ENCODE measurements at regions not wholly inside any gene's neighbourhood (a gene's known extent, or its start where the extent isn't known, plus 50 kb on each side); places are given as distances from the start of the nearest gene placed in this dataset.

- Mint-ChIP-seq H3K27me3 (ENCODE audit: insufficient read depth, unreplicated experiment) (peaks cover 16% of the 10 kb centered on the region), H3K4me1 (ENCODE audit: insufficient read depth, unreplicated experiment) (no peaks in the 10 kb centered on the region), H3K9me3 (ENCODE audit: unreplicated experiment) (no peaks in the 10 kb centered on the region), H3K4me3 (ENCODE audit: unreplicated experiment) (no peak overlapping the region), H3K36me3 (ENCODE audit: insufficient read depth, unreplicated experiment) (no peaks in the 10 kb centered on the region), H3K27ac (ENCODE audit: low read depth, unreplicated experiment) (no peak overlapping the region)
- no TSS peak for BruUV-seq (replicated peaks)
- no peak for DNase-seq (ENCODE audit: unreplicated experiment)
- intact Hi-C loops (cut with micrococcal nuclease), result no loop called here
- ChIA-PET POLR2A (no interaction called here), CTCF (interaction anchor here (0.9 kb wide), 1 partner anchor 655 kb away, joined by 3 read pairs; no protein-coding TSS in a partner anchor)
- TF ChIP-seq, protein P1, sequence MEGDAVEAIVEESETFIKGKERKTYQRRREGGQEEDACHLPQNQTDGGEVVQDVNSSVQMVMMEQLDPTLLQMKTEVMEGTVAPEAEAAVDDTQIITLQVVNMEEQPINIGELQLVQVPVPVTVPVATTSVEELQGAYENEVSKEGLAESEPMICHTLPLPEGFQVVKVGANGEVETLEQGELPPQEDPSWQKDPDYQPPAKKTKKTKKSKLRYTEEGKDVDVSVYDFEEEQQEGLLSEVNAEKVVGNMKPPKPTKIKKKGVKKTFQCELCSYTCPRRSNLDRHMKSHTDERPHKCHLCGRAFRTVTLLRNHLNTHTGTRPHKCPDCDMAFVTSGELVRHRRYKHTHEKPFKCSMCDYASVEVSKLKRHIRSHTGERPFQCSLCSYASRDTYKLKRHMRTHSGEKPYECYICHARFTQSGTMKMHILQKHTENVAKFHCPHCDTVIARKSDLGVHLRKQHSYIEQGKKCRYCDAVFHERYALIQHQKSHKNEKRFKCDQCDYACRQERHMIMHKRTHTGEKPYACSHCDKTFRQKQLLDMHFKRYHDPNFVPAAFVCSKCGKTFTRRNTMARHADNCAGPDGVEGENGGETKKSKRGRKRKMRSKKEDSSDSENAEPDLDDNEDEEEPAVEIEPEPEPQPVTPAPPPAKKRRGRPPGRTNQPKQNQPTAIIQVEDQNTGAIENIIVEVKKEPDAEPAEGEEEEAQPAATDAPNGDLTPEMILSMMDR (IDR thresholded peaks at IDR 0.05; ENCODE audit: unreplicated experiment), result no peak
Measured at GRCh38 chr13:72534951-72535640, 192.3 kb downstream of the MZT1 start.

DNA sequence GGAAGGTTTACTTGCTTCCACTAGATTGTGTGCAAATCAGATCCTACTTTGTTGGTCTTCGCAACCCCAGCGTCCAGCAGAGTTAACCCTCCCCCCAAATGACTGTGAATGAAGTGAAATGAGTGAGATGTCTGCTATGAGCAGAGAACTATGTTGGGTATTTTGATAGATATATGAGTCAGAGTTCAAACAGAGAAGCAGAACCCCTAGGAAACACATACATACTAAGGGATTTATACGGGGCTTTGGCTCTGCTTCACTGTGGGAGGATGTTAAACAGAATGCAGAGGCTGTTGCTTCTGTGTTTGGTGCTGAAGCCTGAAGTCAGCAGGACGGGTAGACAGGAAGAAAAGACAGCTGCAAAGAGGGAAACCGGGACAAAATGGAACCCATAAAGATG, 197.0 kb downstream of the MZT1 start:
- Mint-ChIP-seq H3K27ac (ENCODE audit: low read depth, unreplicated experiment) (no peak overlapping the region), H3K4me1 (ENCODE audit: insufficient read depth, unreplicated experiment) (no peaks in the 10 kb centered on the region), H3K36me3 (ENCODE audit: insufficient read depth, unreplicated experiment) (no peaks in the 10 kb centered on the region), H3K9me3 (ENCODE audit: unreplicated experiment) (no peaks in the 10 kb centered on the region), H3K27me3 (ENCODE audit: insufficient read depth, unreplicated experiment) (peaks cover 29% of the 10 kb centered on the region), H3K4me3 (ENCODE audit: unreplicated experiment) (no peak overlapping the region)
- BruUV-seq (replicated peaks), result no TSS peak
- ChIA-PET CTCF (no interaction called here), POLR2A (no interaction called here)
- TF ChIP-seq, protein P1 (IDR thresholded peaks at IDR 0.05; ENCODE audit: unreplicated experiment), result no peak
- no peak for DNase-seq (ENCODE audit: unreplicated experiment)
- intact Hi-C loops (cut with micrococcal nuclease), result no loop called here

GRCh38 chr13:72527333-72527732, 200.1 kb downstream of the MZT1 start:
- CTCF ChIA-PET, result interaction anchor here (0.6 kb wide), 1 partner anchor 17 kb away, joined by 4 read pairs; no protein-coding TSS in a partner anchor
- peaks cover 37% of the 10 kb centered on the region for H3K27me3 Mint-ChIP-seq (ENCODE audit: insufficient read depth, unreplicated experiment)
- intact Hi-C loops (cut with micrococcal nuclease), result no loop called here
- no peak overlapping the region for H3K4me3 Mint-ChIP-seq (ENCODE audit: unreplicated experiment)
- no peaks in the 10 kb centered on the region for H3K36me3 Mint-ChIP-seq (ENCODE audit: insufficient read depth, unreplicated experiment)
- TF ChIP-seq, protein P1 (IDR thresholded peaks at IDR 0.05; ENCODE audit: unreplicated experiment), result no peak
- POLR2A ChIA-PET, result interaction anchor here (0.5 kb wide), 1 partner anchor 200 kb away, joined by 3 read pairs; no protein-coding TSS in a partner anchor
- H3K9me3 Mint-ChIP-seq (ENCODE audit: unreplicated experiment), result no peaks in the 10 kb centered on the region
- H3K27ac Mint-ChIP-seq (ENCODE audit: low read depth, unreplicated experiment), result no peak overlapping the region
- no peaks in the 10 kb centered on the region for H3K4me1 Mint-ChIP-seq (ENCODE audit: insufficient read depth, unreplicated experiment)
- DNase-seq (ENCODE audit: unreplicated experiment), result no peak
- no TSS peak for BruUV-seq (replicated peaks)

GRCh38 chr13:72523593-72523992, 203.8 kb downstream of the MZT1 start:
- Mint-ChIP-seq H3K4me1 (ENCODE audit: insufficient read depth, unreplicated experiment) (no peaks in the 10 kb centered on the region), H3K9me3 (ENCODE audit: unreplicated experiment) (no peaks in the 10 kb centered on the region), H3K27me3 (ENCODE audit: insufficient read depth, unreplicated experiment) (peaks cover 33% of the 10 kb centered on the region), H3K27ac (ENCODE audit: low read depth, unreplicated experiment) (no peak overlapping the region), H3K4me3 (ENCODE audit: unreplicated experiment) (no peak overlapping the region), H3K36me3 (ENCODE audit: insufficient read depth, unreplicated experiment) (no peaks in the 10 kb centered on the region)
- ChIA-PET POLR2A (no interaction called here), CTCF (interaction anchor here (0.7 kb wide), 1 partner anchor 46 kb away, joined by 3 read pairs; no protein-coding TSS in a partner anchor)
- TF ChIP-seq, protein P1 (IDR thresholded peaks at IDR 0.05; ENCODE audit: unreplicated experiment), result no peak
- no peak for DNase-seq (ENCODE audit: unreplicated experiment)
- intact Hi-C loops (cut with micrococcal nuclease), result no loop called here
- BruUV-seq (replicated peaks), result no TSS peak

Data from MCF 10A (cell line).